ENCODE measurements at regions not wholly inside any gene's neighbourhood (a gene's known extent, or its start where the extent isn't known, plus 50 kb on each side); places are given as distances from the start of the nearest gene placed in this dataset.
A peak's percentile ranks its signal among the peaks of the same experiment; 100 is the strongest.
"Not testable (repeated sequence)": the region's sequence is repeated elsewhere in the genome, so short reads cannot be mapped to it uniquely, and the experiment has no call there.

DNA sequence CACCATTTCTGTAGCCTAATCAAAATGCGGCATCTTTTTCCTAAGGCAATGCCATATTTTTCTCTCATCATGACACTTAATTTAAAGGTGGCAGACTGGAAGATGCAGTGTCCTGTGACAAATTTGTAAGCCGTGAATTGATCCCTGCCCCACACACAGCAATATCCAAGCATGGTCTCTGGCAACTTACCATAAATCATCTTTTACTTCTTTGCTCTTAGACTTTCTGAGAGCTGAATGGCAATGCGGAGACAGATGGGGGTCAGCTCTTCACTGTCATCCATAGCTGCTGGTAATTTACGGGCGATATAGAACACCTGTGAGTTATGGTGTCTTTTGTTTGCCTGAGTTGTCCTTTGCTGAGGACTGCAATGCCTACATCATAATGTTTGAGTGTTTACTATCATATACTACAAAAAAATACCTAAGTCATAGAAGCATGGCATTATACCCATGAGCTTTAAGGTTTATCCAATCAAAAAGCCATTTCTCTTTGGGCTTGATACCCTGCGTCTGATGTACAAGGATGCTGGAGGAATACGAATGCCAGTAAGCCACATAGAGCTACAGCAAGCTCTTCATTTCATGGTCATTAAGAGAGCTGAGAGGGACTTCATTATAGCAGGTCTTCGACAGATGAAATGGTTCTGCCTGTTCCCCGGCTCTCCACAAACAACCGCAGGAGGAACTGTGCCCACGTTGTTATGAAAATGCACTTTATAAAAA is 148.1 kb downstream of the TRIML1 start:
- no peak for DNase-seq (ENCODE audit: low read depth)

DNA sequence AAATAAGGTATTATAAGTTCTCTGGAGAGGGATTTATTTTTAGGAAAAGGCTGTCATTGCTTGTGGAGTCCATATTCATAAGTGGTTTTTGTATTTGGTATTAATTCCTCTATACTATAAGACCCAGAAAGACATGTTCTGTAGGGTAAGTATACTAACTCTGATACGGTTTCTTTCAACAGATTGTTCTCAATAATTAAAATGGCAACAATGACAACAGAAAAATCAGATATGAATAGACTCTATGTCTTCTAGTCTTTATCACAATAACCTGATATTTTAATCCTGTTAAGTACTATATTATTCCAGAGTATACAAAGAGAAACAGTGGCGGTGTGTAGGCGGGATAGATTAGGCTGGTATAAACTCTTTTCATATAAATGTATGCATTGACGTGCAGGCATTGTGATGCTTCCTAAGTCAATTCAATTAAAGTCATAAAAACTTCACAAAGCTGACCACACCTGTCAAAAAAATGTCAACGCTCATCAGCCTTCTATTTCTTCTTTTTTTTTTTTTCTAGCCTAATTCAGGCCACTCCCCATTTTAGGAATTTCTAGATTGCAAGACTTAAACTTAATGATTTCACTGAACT is 150.4 kb downstream of the TRIML1 start:
- no peak for DNase-seq (ENCODE audit: low read depth)

GRCh38 chr4:188295899-188296298 is 156.7 kb downstream of the TRIML1 start:
- DNase-seq (ENCODE audit: low read depth): no peak

GRCh38 chr4:188296331-188296730 is 157.1 kb downstream of the TRIML1 start:
- no peak for DNase-seq (ENCODE audit: low read depth)

GRCh38 chr4:188297873-188298272 is 158.6 kb downstream of the TRIML1 start:
- no peak for DNase-seq (ENCODE audit: low read depth)

GRCh38 chr4:188299161-188299560 is 159.9 kb downstream of the TRIML1 start:
- no peak for DNase-seq (ENCODE audit: low read depth)

GRCh38 chr4:188300385-188300784 is 161.1 kb downstream of the TRIML1 start:
- no peak for DNase-seq (ENCODE audit: low read depth)

- DNase-seq (ENCODE audit: low read depth): no peak
Measured at GRCh38 chr4:188305690-188306089, 166.4 kb downstream of the TRIML1 start.

- no peak for DNase-seq (ENCODE audit: low read depth)
Measured at GRCh38 chr4:188307591-188307990, 168.3 kb downstream of the TRIML1 start.

- DNase-seq (ENCODE audit: low read depth): no peak
Measured at GRCh38 chr4:188308142-188308541, 168.9 kb downstream of the TRIML1 start.

DNA sequence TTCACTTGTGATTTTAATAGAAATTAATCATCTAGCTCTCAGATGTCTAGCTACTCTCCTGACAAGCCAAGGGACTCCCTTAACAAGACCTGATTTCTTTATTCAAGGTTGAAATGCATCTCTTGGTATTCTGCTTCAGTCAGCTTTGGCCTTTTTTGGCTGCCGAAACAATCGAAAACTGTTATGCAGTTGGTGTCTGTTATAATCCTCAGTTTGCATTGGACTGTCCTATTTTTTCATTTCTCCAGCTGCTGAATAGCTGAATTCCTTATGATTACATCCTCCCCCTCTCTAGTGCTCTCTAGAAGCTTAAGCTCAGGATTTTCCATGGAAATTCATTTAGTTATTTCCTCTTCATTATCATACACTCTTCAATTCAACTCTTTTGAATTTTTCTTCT is 177.2 kb downstream of the TRIML1 start:
- DNase-seq (ENCODE audit: low read depth): peak; percentile 5

DNA sequence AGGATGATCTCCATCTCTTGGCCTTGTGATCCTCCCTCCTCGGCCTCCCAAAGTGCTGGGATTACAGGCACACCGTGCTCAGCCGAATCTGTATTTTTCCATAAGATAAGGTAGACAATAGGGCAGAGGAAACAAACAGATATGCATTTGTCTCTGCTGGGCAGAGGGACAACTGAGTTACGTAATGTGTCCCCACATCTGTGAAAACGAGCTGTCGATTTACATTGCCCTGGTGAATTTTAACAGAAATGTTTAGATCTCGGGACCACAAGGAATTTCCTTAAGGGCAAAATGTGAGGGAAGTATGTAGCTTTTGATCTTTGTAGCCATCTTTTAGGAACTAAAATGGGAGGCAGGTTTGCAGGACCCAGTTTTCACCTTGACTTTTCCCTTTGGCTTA is 189.7 kb downstream of the TRIML1 start:
- no peak for DNase-seq (ENCODE audit: low read depth)

DNA sequence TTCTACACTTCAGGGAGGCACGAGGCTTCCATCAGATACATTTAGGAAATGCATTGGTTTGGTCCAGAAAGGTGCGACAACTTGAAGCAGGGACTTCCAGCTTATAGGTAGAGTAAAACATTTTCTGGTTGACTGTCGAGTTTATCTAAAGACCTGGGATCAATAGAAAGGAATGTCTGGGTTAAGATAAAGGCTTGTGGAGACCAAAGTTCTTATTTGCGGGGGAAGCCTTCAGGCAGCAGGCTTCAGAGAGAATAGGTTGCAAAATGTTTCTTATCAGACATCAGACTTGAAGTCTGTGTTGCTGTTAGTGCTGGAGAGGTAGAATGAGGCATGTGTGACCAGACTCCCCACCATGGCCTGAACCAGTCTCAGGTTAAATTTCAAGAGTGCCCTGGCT is 190.3 kb downstream of the TRIML1 start:
- DNase-seq (ENCODE audit: low read depth): no peak

GRCh38 chr4:188332265-188332664 is 193.0 kb downstream of the TRIML1 start:
- DNase-seq (ENCODE audit: low read depth): no peak

DNA sequence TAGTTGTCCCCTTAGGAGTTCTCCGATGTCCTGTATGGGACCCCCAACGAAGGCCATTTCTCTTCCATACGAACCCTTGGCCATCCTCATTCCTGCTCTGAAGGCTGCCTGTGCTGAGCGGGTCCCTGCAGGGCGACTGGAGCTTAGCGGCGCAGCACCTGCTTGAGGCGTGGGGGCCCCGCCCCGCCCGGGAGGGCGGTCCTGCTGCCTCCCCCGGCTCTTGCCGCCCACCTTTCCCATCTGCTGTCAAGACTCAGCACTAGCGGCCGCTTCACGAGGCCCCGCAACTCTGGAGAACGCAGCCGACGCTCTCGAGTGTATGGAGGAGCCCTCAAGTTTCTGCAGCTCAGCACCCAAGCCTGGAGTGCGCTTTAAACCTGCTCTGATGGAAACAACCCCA is 197.7 kb downstream of the TRIML1 start:
- DNase-seq (ENCODE audit: low read depth): no peak

GRCh38 chr4:188341428-188341827 is 202.2 kb downstream of the TRIML1 start:
- DNase-seq (ENCODE audit: low read depth): no peak

DNA sequence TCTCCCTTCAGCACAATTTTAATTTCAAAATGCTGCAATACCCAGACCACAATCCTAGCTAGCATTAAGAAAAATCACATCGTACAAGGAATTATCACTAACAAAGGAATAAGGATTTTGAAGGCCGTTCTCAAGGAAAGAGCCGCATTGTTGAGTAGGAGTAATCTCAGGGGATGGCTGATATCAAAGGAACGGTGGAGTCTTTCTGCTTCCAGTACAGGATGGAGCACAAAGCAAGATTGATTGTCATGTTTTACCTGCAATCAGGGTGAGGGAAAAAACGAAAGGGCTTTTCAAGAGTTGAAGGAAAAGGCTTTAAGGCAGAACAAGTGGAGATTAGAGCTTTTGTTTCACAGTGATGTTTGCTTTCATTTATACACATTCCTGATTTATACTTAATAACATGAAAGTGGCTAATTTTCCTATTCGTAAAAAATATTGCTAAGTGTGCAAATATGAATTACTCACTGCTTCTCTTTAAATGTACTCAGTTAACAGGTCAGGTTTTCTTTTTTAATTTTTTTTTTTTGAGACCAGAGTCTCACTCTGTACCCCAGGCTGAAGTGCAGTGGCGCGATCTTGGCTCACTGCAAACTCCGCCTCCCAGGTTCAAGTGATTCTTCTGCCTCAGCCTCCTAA is 207.0 kb downstream of the TRIML1 start:
- DNase-seq (ENCODE audit: low read depth): no peak

GRCh38 chr4:188347339-188347738 is 208.1 kb downstream of the TRIML1 start:
- DNase-seq (ENCODE audit: low read depth): no peak

- DNase-seq (ENCODE audit: low read depth): not testable (repeated sequence)
Measured at GRCh38 chr4:188349569-188349968, 210.3 kb downstream of the TRIML1 start.

DNA sequence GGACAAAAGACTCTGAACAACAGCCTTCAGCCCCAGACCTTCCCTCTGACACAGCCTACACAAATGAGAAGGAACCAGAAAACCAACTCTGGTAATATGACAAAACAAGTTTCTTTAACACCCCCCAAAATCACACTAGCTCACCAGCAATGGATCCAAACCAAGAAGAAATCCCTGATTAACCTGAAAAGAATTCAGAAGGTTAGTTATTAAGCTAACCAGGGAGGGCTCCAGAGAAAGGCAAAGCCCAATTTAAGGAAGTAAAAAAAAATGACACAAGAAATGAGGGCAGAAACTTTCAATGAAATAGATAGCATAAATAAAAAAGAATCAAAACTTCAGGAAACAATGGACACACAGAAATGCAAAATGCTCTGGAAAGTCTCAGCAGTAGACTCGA is 224.0 kb downstream of the TRIML1 start:
- no peak for DNase-seq (ENCODE audit: low read depth)

GRCh38 chr4:188370777-188371176 is 231.5 kb downstream of the TRIML1 start:
- no peak for DNase-seq (ENCODE audit: low read depth)

DNA sequence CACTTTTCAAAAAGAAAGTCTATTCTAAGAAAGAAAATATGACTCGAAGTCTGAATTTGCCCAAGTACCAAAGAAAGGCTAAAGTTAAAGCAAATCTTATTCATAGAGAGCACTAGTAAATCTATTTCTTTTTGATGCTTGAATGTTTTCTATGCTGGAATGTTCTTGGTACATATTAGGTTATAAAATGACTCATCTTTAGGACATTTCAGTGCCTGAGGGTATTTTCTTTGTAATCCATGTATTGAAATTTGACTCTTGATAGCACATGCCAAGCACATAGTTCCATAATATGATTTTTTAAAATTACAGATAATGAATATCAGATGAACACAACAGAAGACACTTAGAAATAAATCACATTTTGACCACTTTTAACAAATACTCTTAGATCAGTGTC is 232.8 kb downstream of the TRIML1 start:
- DNase-seq (ENCODE audit: low read depth): no peak

- DNase-seq (ENCODE audit: low read depth): no peak
Measured at GRCh38 chr4:188372829-188373228, 233.6 kb downstream of the TRIML1 start.
